GM12878 (cell line): ENCODE measurements at regions not wholly inside any gene's neighbourhood (a gene's known extent, or its start where the extent isn't known, plus 50 kb on each side); places are given as distances from the start of the nearest gene placed in this dataset.

ENCODE experiments used
- EZH2 ChIP-seq: IDR thresholded peaks from 2 replicates; pipeline ENCODE4 v1.6.1; 2012; ENCODE audit warnings: low read depth, mild to moderate bottlenecking, control low read depth, inconsistent platforms, low read length, borderline replicate concordance; ENCODE audit not compliant: control insufficient read depth
- PAX8 ChIP-seq: fragments of 450-650 bp; IDR thresholded peaks from 2 replicates; pipeline ENCODE4 v1.6.1; 2017; ENCODE audit warnings: mild to moderate bottlenecking, moderate library complexity
- RAD21 ChIP-seq: IDR thresholded peaks from 2 replicates; pipeline ENCODE4 v1.6.1; 2011; ENCODE audit warnings: mild to moderate bottlenecking, low read depth, low read length, moderate library complexity; ENCODE audit not compliant: insufficient read depth
- SUZ12 ChIP-seq: fragments of 200-600 bp; sonication (generic); IDR thresholded peaks from one replicate; pipeline ENCODE4 v1.6.1; 2018; ENCODE audit warnings: antibody characterized with exemption, mild to moderate bottlenecking; ENCODE audit not compliant: unreplicated experiment
- TBL1XR1 ChIP-seq: IDR thresholded peaks from 2 replicates; pipeline ENCODE4 v1.6.1; 2012; ENCODE audit warnings: low read depth, low read length, improper control_type of control experiment
- ZNF207 ChIP-seq: fragments of 450-650 bp; IDR thresholded peaks from 2 replicates; pipeline ENCODE4 v1.6.1; 2014; ENCODE audit warnings: antibody characterized with exemption, mild to moderate bottlenecking, borderline replicate concordance
- ZZZ3 ChIP-seq: IDR thresholded peaks from 2 replicates; pipeline ENCODE4 v1.6.1; 2011; ENCODE audit warnings: low read depth; ENCODE audit not compliant: control insufficient read depth, insufficient read length
- TF ChIP-seq, protein P1 (sequence below), 3 experiments: IDR thresholded peaks in 2 of 3; conservative IDR thresholded peaks in 1 of 3; 2 replicates each; pipeline ENCODE4 v1.5.1; 2011; ENCODE audit warnings: low read depth in 3 of 3, low read length in 3 of 3, mild to moderate bottlenecking in 3 of 3, control low read depth in 2 of 3, moderate library complexity in 2 of 3, inconsistent platforms in 1 of 3, mixed read lengths in 1 of 3; ENCODE audit not compliant: control insufficient read depth in 2 of 3, insufficient read depth in 1 of 3; ENCODE audit errors: extremely low read depth in 1 of 3
- TF ChIP-seq, protein P2 (sequence below): IDR thresholded peaks from 2 replicates; pipeline ENCODE4 v1.6.1; 2012; ENCODE audit warnings: low read depth, low read length, improper control_type of control experiment

DNA sequence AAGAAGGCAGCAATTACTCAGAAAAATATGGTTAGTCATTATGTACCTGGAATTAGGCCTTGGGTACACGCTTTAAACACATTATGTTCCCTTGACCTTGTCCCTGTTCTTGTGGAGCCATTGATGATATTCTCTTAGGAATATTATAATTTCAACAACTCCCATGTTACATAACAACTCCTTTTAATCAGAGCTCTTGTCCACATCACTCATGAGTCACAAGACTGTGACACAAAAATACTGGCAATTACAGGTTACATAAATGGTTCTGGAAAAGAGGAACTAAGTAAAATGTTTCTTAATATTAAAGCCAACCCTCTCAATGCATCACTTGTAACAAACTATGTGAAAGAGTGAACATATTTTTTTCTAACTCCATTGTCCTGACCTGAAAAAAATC, 143.8 kb upstream of the PCLO start:
- no peak for TF ChIP-seq ZNF207
- no peak for TF ChIP-seq EZH2
- TF ChIP-seq, protein P1, sequence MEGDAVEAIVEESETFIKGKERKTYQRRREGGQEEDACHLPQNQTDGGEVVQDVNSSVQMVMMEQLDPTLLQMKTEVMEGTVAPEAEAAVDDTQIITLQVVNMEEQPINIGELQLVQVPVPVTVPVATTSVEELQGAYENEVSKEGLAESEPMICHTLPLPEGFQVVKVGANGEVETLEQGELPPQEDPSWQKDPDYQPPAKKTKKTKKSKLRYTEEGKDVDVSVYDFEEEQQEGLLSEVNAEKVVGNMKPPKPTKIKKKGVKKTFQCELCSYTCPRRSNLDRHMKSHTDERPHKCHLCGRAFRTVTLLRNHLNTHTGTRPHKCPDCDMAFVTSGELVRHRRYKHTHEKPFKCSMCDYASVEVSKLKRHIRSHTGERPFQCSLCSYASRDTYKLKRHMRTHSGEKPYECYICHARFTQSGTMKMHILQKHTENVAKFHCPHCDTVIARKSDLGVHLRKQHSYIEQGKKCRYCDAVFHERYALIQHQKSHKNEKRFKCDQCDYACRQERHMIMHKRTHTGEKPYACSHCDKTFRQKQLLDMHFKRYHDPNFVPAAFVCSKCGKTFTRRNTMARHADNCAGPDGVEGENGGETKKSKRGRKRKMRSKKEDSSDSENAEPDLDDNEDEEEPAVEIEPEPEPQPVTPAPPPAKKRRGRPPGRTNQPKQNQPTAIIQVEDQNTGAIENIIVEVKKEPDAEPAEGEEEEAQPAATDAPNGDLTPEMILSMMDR (IDR thresholded peaks at IDR 0.05 in 2 of 3, conservative IDR thresholded peaks at IDR 0.05 in 1 of 3; ENCODE audit: control insufficient read depth in 2 of 3, extremely low read depth in 1 of 3, insufficient read depth in 1 of 3, low read depth in 3 of 3, low read length in 3 of 3): no peak
- TF ChIP-seq TBL1XR1: no peak
- no peak for TF ChIP-seq SUZ12
- no peak for TF ChIP-seq ZZZ3
- no peak for TF ChIP-seq RAD21
- TF ChIP-seq, protein P2, sequence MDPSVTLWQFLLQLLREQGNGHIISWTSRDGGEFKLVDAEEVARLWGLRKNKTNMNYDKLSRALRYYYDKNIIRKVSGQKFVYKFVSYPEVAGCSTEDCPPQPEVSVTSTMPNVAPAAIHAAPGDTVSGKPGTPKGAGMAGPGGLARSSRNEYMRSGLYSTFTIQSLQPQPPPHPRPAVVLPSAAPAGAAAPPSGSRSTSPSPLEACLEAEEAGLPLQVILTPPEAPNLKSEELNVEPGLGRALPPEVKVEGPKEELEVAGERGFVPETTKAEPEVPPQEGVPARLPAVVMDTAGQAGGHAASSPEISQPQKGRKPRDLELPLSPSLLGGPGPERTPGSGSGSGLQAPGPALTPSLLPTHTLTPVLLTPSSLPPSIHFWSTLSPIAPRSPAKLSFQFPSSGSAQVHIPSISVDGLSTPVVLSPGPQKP: no peak
- no peak for TF ChIP-seq PAX8
